Renal cortical epithelial cell (primary cell): ENCODE measurements at regions not wholly inside any gene's neighbourhood (a gene's known extent, or its start where the extent isn't known, plus 50 kb on each side); places are given as distances from the start of the nearest gene placed in this dataset.

ENCODE experiments used
- DNase-seq: peaks from one replicate; pipeline ENCODE4 v3.0.0-alpha.2; 2011; ENCODE audit warnings: low read depth

- no peak for DNase-seq
These were observed 305.6 kb downstream of the NR2F1-AS1 start for GRCh38 chr5:93275376-93275775.

- peak; percentile 94 for DNase-seq
These were observed 306.7 kb downstream of the NR2F1-AS1 start for GRCh38 chr5:93274291-93274690.

- DNase-seq: peak; percentile 86
These were observed 307.8 kb downstream of the NR2F1-AS1 start for GRCh38 chr5:93273176-93273575.

- DNase-seq: no peak
These were observed 308.9 kb downstream of the NR2F1-AS1 start for GRCh38 chr5:93272108-93272507.

- DNase-seq: no peak
These were observed 313.3 kb downstream of the NR2F1-AS1 start for GRCh38 chr5:93267736-93268135.

- no peak for DNase-seq
These were observed 313.7 kb downstream of the NR2F1-AS1 start for GRCh38 chr5:93267276-93267675.

GRCh38 chr5:93257616-93258015 lies 323.4 kb downstream of the NR2F1-AS1 start:
- no peak for DNase-seq

GRCh38 chr5:93255796-93256195 lies 325.2 kb downstream of the NR2F1-AS1 start:
- DNase-seq: no peak

- DNase-seq: no peak
These were observed 328.9 kb downstream of the NR2F1-AS1 start for GRCh38 chr5:93252165-93252564.

GRCh38 chr5:93251347-93251746 lies 329.7 kb downstream of the NR2F1-AS1 start:
- DNase-seq: no peak

- DNase-seq: no peak
These were observed 330.6 kb downstream of the NR2F1-AS1 start for GRCh38 chr5:93250424-93250823.

GRCh38 chr5:93249651-93250289 lies 331.2 kb downstream of the NR2F1-AS1 start:
- DNase-seq: peak; percentile 80

GRCh38 chr5:93247105-93247504 lies 333.9 kb downstream of the NR2F1-AS1 start:
- DNase-seq: no peak

GRCh38 chr5:93246090-93246855 lies 334.7 kb downstream of the NR2F1-AS1 start:
- DNase-seq: no peak

- DNase-seq: no peak
These were observed 335.8 kb downstream of the NR2F1-AS1 start for GRCh38 chr5:93245226-93245625.

- no peak for DNase-seq
These were observed 337.5 kb downstream of the NR2F1-AS1 start for GRCh38 chr5:93243481-93243880.

- no peak for DNase-seq
These were observed 340.7 kb downstream of the NR2F1-AS1 start for GRCh38 chr5:93240228-93240834.

GRCh38 chr5:93236807-93237421 lies 344.1 kb downstream of the NR2F1-AS1 start:
- peak; percentile 26 for DNase-seq

GRCh38 chr5:93235761-93236160 lies 345.3 kb downstream of the NR2F1-AS1 start:
- no peak for DNase-seq

GRCh38 chr5:93226202-93226735 lies 354.8 kb downstream of the NR2F1-AS1 start:
- no peak for DNase-seq

GRCh38 chr5:93225748-93226147 lies 355.3 kb downstream of the NR2F1-AS1 start:
- no peak for DNase-seq

- DNase-seq: no peak
These were observed 356.4 kb downstream of the NR2F1-AS1 start for GRCh38 chr5:93224624-93225023.
